Left lobe of liver (tissue), 2 donors: ENCODE measurements at regions not wholly inside any gene's neighbourhood (a gene's known extent, or its start where the extent isn't known, plus 50 kb on each side); places are given as distances from the start of the nearest gene placed in this dataset.

Experiments used
- ATAC-seq: fragments of 200-7000 bp; cut with Tn5 transposase; one replicate; pipeline ENCODE4 v1.9.1; 2020; ENCODE audit warnings: mild to moderate bottlenecking, moderate library complexity
- DNase-seq: peaks from one replicate; pipeline ENCODE4 v3.0.0-alpha.2; 2020; ENCODE audit warnings: low spot score
- donor health status: DM: no; HTN: no; CAD: no; lungs with moderate emphysema.
- donor health status: DM: no; HTN: yes; CAD: no.

- DNase-seq (no peak), ATAC-seq (no peak)
Observed at GRCh38 chr14:87816416-87816815, 176.6 kb downstream of the GALC start.

GRCh38 chr14:87815121-87815520 lies 177.9 kb downstream of the GALC start:
- ATAC-seq, result no peak
- no peak for DNase-seq

DNA sequence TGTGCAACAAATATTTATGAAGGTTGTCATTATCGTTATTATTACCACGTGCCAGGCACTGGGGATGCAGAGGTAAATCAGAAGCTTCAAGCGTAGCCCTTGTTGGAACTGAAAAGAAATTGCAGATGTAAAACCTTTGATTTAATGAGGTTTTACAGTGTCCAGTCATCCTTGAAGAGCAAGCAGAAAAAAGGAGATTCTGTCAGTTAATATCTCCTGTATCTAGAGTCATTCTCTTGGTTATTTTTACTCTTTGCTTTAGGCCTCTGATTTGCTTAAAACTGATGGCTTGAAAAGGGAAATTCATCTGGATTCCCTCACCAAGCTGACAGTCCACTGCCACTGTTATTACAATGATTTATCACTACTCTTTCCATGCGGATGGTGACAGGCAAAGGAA lies 179.3 kb downstream of the GALC start:
- ATAC-seq (no peak), DNase-seq (no peak)

GRCh38 chr14:87813211-87813610 lies 179.8 kb downstream of the GALC start:
- ATAC-seq, result no peak

DNA sequence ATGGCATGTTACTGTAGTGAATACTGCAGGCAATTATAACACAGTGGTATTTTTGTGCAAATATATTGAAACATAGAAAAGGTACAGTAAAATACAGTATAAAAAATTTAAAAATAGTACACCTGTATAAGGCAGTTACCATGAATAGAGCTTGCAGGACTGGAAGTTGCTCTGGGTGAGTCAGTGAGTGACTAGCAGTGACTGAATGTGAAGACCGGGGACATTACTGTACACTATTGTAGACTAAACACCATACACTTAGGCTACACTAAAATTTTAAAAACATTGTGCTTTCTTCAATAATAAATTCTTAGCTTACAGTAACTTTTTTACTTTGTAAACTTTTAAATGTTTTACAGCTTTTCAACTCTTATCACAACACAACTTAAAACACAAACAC lies 181.7 kb downstream of the GALC start:
- no peak for ATAC-seq
- no peak for DNase-seq

More at GRCh38 chr14:87813211-87813610, 179.8 kb downstream of the GALC start:
- DNase-seq, result no peak

GRCh38 chr14:87810711-87811110 lies 182.3 kb downstream of the GALC start:
- DNase-seq, result no peak
- no peak for ATAC-seq

- DNase-seq, result no peak
- no peak for ATAC-seq
Observed at GRCh38 chr14:87809261-87809660, 183.7 kb downstream of the GALC start.

- DNase-seq, result peak; percentile 45
- peak; percentile 77 for ATAC-seq
Observed at GRCh38 chr14:87805315-87805723, 187.7 kb downstream of the GALC start.

- no peak for ATAC-seq
- no peak for DNase-seq
Observed at GRCh38 chr14:87800216-87800615, 192.8 kb downstream of the GALC start.

- no peak for DNase-seq
Observed at GRCh38 chr14:87799400-87799799, 193.6 kb downstream of the GALC start.

DNA sequence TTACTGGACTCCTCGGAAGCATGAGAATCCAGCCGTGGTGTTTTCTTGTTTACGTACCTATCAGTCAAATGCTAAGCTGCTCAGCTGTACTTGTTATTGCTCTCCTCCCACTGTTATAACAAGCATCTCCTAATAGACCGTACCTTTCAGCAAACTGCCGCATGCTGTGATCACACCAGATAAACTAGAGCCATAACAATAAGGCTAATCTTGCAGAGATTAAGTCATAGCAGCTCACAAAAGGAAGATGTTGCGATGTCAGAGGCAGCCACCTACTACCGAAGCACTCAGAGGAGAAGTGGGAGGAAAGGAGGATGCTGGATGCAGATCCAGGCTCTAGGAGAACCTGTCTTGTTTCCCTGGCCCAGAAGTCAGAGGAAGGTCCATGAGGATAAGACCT lies 196.0 kb downstream of the GALC start:
- DNase-seq (no peak), ATAC-seq (no peak)

More at GRCh38 chr14:87799400-87799799, 193.6 kb downstream of the GALC start:
- no peak for ATAC-seq

DNA sequence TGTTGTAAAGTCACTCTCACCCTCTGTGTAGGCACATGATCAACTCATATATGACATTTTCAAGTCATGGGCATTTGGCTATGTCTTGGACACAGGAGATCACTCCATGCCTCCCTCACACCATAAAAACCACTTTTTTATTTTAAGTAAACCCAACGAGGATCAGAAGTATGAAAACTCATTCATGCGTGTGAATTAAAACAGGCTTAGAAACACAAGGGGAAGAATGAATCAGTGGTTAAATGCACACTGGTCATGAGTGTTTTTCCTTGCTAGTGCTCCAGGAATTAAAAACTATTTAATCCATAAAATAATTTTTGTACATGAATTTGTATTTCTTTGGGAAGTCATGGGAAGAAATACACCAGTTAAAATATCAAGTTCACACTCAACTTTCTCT lies 198.4 kb downstream of the GALC start:
- ATAC-seq (no peak), DNase-seq (no peak)

DNA sequence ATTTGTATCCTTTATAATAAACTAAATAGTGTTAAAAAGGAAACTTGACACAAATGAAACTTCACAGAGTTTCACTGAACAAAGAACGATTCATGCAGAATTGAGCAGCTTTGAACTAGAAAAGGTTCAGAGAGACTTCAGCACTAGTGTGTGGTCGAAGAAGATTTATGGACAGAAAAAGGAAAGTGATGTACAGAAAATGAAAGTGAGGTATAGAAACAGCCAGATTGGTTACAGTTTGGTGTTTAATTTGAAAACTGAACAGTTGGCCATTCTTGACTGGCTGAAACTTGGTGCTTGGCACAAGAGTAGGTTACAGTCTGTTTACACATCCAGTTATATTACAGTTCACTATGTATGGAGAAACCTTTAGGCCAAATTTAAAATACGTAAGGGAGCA lies 207.1 kb downstream of the GALC start:
- DNase-seq, result no peak
- ATAC-seq, result no peak

DNA sequence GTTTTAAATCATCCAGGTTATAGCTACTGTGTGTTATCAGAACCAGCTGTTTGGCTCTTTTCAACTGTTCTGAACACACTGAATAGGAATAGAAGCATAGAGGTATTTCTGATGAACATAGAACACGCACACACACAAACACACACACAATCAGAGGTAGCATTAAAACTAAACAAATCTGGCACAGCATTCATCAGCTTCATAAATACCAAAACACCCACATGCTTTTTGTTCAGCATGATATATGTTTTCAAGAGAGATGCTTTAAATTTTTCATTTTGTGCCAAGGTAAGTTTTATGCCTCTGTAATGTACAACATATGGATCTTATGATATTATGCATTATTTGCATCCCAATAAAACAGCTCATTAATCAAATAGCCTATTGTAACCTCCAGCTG lies 208.6 kb downstream of the GALC start:
- DNase-seq (no peak), ATAC-seq (no peak)

- DNase-seq (no peak), ATAC-seq (no peak)
Observed at GRCh38 chr14:87783071-87783470, 209.9 kb downstream of the GALC start.

GRCh38 chr14:87772854-87773253 lies 220.1 kb downstream of the GALC start:
- ATAC-seq, result no peak
- no peak for DNase-seq

DNA sequence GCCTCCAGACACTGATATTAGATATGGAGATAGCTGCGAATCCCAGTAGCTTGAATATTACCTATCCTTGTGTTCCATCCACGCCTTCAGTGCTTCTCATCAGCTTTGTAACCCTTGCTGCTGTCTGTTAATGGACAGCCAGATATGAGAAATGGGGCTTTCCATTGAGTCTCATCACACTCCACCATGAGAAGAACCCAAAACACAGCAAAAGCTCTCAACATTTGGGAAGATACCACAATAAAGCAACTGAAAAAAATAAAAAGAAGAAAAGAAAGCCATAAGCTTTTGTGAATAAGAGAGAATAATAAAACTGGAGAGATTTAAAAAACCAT lies 225.4 kb downstream of the GALC start:
- DNase-seq (no peak), ATAC-seq (no peak)

DNA sequence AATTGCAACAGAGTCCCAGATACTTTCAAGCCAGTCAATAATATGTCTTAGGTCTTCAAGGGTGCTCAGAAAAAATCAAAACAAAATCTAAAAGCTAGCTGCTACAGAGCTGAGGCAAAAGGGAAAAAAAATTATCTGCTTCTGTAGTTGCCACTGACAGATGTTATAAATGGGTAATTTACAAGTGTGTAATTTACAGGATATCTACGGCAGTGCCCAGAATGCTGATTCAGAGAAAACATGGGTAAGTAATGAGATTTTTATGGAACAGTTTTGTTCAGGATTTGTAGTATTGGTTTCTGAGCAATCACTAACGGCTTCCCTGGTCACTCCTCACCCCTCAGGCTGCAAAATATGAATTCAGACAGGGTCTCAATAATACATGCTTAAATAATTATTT lies 234.1 kb downstream of the GALC start:
- no peak for ATAC-seq
- DNase-seq, result no peak

DNA sequence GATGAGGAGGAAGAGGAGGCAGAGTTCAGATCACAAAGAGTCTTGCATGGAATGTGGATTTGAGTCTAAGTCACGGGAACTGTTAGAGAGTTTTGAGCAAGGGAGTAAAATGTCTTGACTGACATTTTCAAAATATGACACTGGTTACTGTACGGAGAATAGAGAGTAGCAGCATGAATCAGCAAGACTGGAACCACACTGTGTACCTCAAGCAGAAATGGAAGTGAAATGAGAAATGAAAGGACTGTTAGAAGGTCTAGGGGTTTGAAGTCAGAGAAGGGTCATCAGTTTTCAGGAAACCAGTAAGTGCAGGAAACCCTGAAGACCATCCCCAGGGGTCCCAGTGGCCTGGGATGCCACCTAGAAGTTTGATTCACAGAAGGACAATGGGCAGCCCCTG lies 236.3 kb downstream of the GALC start:
- ATAC-seq (no peak), DNase-seq (no peak)

DNA sequence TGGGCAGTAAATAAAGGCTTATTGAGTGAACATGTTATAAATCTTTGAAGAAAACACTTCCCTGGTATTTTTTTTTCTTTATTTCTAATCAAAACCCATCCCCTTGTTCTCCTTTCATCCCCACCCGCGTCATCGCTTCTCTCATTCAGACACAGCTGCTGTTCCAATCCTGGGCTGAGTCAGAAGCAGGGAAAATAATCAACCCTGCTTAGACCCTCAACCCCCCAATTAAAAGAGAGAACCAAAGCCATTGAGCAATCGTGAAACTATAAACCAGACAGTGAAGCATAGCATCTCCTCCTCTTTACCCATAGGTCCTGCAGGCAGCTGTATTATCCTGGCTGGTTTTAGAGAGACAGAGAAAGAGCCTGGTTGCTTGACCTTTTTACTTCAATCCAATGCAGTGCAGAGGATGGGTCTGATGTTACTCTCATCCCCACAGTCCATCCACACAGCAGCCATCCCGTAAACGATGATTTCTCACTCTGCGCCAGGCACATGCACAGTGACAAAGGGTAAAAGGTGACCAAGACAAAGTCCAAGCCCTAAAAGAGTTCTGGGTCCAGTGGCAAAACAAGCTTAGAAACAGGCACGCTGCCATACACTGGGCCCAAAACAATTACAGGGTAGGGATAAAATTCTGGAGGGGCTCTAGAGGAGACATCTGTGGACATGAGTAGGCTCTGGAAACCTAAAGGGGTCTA lies 238.3 kb downstream of the GALC start:
- ATAC-seq (peak; percentile 81), DNase-seq (no peak)

GRCh38 chr14:87748558-87748957 lies 244.4 kb downstream of the GALC start:
- no peak for ATAC-seq
- DNase-seq, result no peak

GRCh38 chr14:87745507-87746118 lies 247.4 kb downstream of the GALC start:
- peak; percentile 47 for DNase-seq
- ATAC-seq, result peak; percentile 97
